Colonic mucosa (tissue), 4 donors: ENCODE measurements at regions not wholly inside any gene's neighbourhood (a gene's known extent, or its start where the extent isn't known, plus 50 kb on each side); places are given as distances from the start of the nearest gene placed in this dataset.

Experiments used
- DNase-seq: peaks from one replicate; pipeline ENCODE4 v3.0.0-alpha.2; 2020
- H3K27ac ChIP-seq: fragments of 200-600 bp; one replicate; pipeline ENCODE4 v1.8.0; 2021
- H3K27me3 ChIP-seq: fragments of 200-600 bp; one replicate; pipeline ENCODE4 v1.8.0; 2021
- H3K36me3 ChIP-seq: fragments of 200-600 bp; one replicate; pipeline ENCODE4 v1.8.0; 2021
- H3K4me1 ChIP-seq: fragments of 200-600 bp; one replicate; pipeline ENCODE4 v1.8.0; 2021; ENCODE audit warnings: mild to moderate bottlenecking
- H3K4me3 ChIP-seq: fragments of 200-600 bp; one replicate; pipeline ENCODE4 v1.8.0; 2021
- H3K9ac ChIP-seq, 2 donors: one replicate each; pipeline ENCODE4 v1.7.0; 2013; ENCODE audit warnings: control low read depth in 2 of 2, low read depth in 2 of 2, low read length in 2 of 2
- H3K9me3 ChIP-seq: fragments of 200-600 bp; one replicate; pipeline ENCODE4 v1.8.0; 2021
- CTCF ChIP-seq: fragments of 200-600 bp; IDR thresholded peaks from one replicate; pipeline ENCODE4 v1.8.0; 2022; ENCODE audit warnings: antibody characterized with exemption, mild to moderate bottlenecking
- intact Hi-C: fragments of 100-400 bp; cut with DNase I; formaldehyde crosslinking; loops from one replicate; pipeline ENCODE4 v1.14.1; 2022
- donor health status: healthy.
- donor health status: DM: no; HTN: no; CAD: no.
- donor health status: DM: no; HTN: no; CAD: no.

GRCh38 chr7:32144676-32145075 lies 74.5 kb upstream of the PDE1C start:
- no peaks in the 10 kb centered on the region for H3K4me1 ChIP-seq
- H3K27me3 ChIP-seq, result no peaks in the 10 kb centered on the region
- no peak for DNase-seq
- H3K27ac ChIP-seq, result no peak overlapping the region
- no peak overlapping the region for H3K4me3 ChIP-seq
- H3K36me3 ChIP-seq, result no peaks in the 10 kb centered on the region
- H3K9me3 ChIP-seq, result no peaks in the 10 kb centered on the region
- no peak overlapping the region for H3K9ac ChIP-seq
- TF ChIP-seq CTCF, result no peak
- intact Hi-C loops, result no loop called here

GRCh38 chr7:32143301-32143700 lies 73.1 kb upstream of the PDE1C start:
- Histone ChIP-seq H3K9me3 (no peaks in the 10 kb centered on the region), H3K27ac (no peak overlapping the region), H3K36me3 (no peaks in the 10 kb centered on the region), H3K27me3 (no peaks in the 10 kb centered on the region), H3K9ac (no peak overlapping the region), H3K4me3 (no peak overlapping the region), H3K4me1 (no peaks in the 10 kb centered on the region)
- no peak for DNase-seq
- no peak for TF ChIP-seq CTCF
- intact Hi-C loops, result no loop called here

- intact Hi-C loops, result no loop called here
- H3K36me3 ChIP-seq, result no peaks in the 10 kb centered on the region
- no peak for TF ChIP-seq CTCF
- no peak overlapping the region for H3K4me3 ChIP-seq
- H3K9me3 ChIP-seq, result no peaks in the 10 kb centered on the region
- no peak overlapping the region for H3K27ac ChIP-seq
- H3K4me1 ChIP-seq, result no peaks in the 10 kb centered on the region
- no peak for DNase-seq
- H3K9ac ChIP-seq, result no peak overlapping the region
- no peaks in the 10 kb centered on the region for H3K27me3 ChIP-seq
Measured at GRCh38 chr7:32142649-32143048, 72.4 kb upstream of the PDE1C start.

- no peak for DNase-seq
- no peaks in the 10 kb centered on the region for H3K4me1 ChIP-seq
Measured at GRCh38 chr7:32140210-32140939, 70.2 kb upstream of the PDE1C start.

GRCh38 chr7:32137059-32137458 lies 66.9 kb upstream of the PDE1C start:
- DNase-seq, result no peak
- Histone ChIP-seq H3K9ac (no peak overlapping the region), H3K27ac (no peak overlapping the region), H3K9me3 (no peaks in the 10 kb centered on the region), H3K36me3 (no peaks in the 10 kb centered on the region), H3K4me1 (no peaks in the 10 kb centered on the region), H3K4me3 (no peak overlapping the region), H3K27me3 (no peaks in the 10 kb centered on the region)
- no peak for TF ChIP-seq CTCF
- intact Hi-C loops, result no loop called here

More at GRCh38 chr7:32140210-32140939, 70.2 kb upstream of the PDE1C start:
- H3K27ac ChIP-seq, result no peak overlapping the region
- H3K9ac ChIP-seq, result no peak overlapping the region
- intact Hi-C loops, result no loop called here
- no peaks in the 10 kb centered on the region for H3K9me3 ChIP-seq
- no peaks in the 10 kb centered on the region for H3K36me3 ChIP-seq
- no peak for TF ChIP-seq CTCF
- no peak overlapping the region for H3K4me3 ChIP-seq
- H3K27me3 ChIP-seq, result no peaks in the 10 kb centered on the region
